WTC11 (cell line): ENCODE measurements at regions not wholly inside any gene's neighbourhood (a gene's known extent, or its start where the extent isn't known, plus 50 kb on each side); places are given as distances from the start of the nearest gene placed in this dataset.

ENCODE experiments used
- ATAC-seq: fragments of 200-7000 bp; cut with Tn5 transposase; 2 replicates; pipeline ENCODE4 v1.10.0; 2021; ENCODE audit warnings: mild to moderate bottlenecking, moderate library complexity
- CTCF ChIA-PET: fragments of 300-600 bp; sonication (Branson Sonifier 250); formaldehyde crosslinking; loops from one replicate; lab custom pipeline; 2021; ENCODE audit warnings: antibody characterized with exemption; lab: Charles Lee
- POLR2A ChIA-PET: fragments of 350-600 bp; sonication (Branson Sonifier 250); formaldehyde crosslinking; loops from one replicate; lab custom pipeline; 2021; ENCODE audit warnings: antibody characterized with exemption; lab: Charles Lee
- DNase-seq: peaks from one replicate; pipeline ENCODE4 v3.0.0; 2021; ENCODE audit warnings: low spot score
- H3K27ac Mint-ChIP-seq: 2 replicates; pipeline ENCODE4 v1.8.0; 2021; ENCODE audit warnings: mixed read lengths
- H3K27me3 Mint-ChIP-seq: 2 replicates; pipeline ENCODE4 v1.8.0; 2021; ENCODE audit warnings: low read depth, mild to moderate bottlenecking, moderate library complexity, mixed read lengths
- H3K36me3 Mint-ChIP-seq: 2 replicates; pipeline ENCODE4 v1.8.0; 2021; ENCODE audit warnings: mixed read lengths
- H3K4me1 Mint-ChIP-seq: 2 replicates; pipeline ENCODE4 v1.8.0; 2022; ENCODE audit warnings: mixed read lengths
- H3K4me3 Mint-ChIP-seq: 2 replicates; pipeline ENCODE4 v1.8.0; 2021; ENCODE audit warnings: mild to moderate bottlenecking, moderate library complexity, mixed read lengths
- H3K9me3 Mint-ChIP-seq: 2 replicates; pipeline ENCODE4 v1.8.0; 2021; ENCODE audit warnings: mixed read lengths
- ARID4B ChIP-seq: sonication (generic); formaldehyde crosslinking; IDR thresholded peaks from 2 replicates; pipeline ENCODE4 v1.8.0; 2023; ENCODE audit warnings: missing genetic modification reagents, mild to moderate bottlenecking, borderline replicate concordance
- ATF3 ChIP-seq: sonication (generic); formaldehyde crosslinking; conservative IDR thresholded peaks from 2 replicates; pipeline ENCODE4 v1.8.1; 2022; ENCODE audit warnings: mild to moderate bottlenecking, missing genetic modification reagents
- ATF6 ChIP-seq: sonication (generic); formaldehyde crosslinking; IDR thresholded peaks from 2 replicates; pipeline ENCODE4 v1.8.1; 2023; ENCODE audit warnings: mild to moderate bottlenecking, missing genetic modification reagents
- CDX4 ChIP-seq: fragments of 250-450 bp; sonication (Bioruptor Pico); IDR thresholded peaks from 2 replicates; pipeline ENCODE4 v1.9.0; 2021; ENCODE audit warnings: moderate library complexity, mild to moderate bottlenecking, inconsistent platforms, borderline replicate concordance
- ERG ChIP-seq: fragments of 250-450 bp; sonication (Bioruptor Pico); IDR thresholded peaks from 2 replicates; pipeline ENCODE4 v1.8.0; 2021; ENCODE audit warnings: mild to moderate bottlenecking
- ESRRA ChIP-seq: sonication (generic); formaldehyde crosslinking; IDR thresholded peaks from 2 replicates; pipeline ENCODE4 v1.8.1; 2022; ENCODE audit warnings: mild to moderate bottlenecking, missing genetic modification reagents, borderline replicate concordance
- FOXK1 ChIP-seq: sonication (generic); formaldehyde crosslinking; IDR thresholded peaks from 2 replicates; pipeline ENCODE4 v1.8.0; 2022; ENCODE audit warnings: mild to moderate bottlenecking, moderate library complexity, missing genetic modification reagents
- IRF2 ChIP-seq: sonication (generic); formaldehyde crosslinking; IDR thresholded peaks from 2 replicates; pipeline ENCODE4 v1.8.0; 2022; ENCODE audit warnings: low read depth, missing genetic modification reagents, borderline replicate concordance
- MAX ChIP-seq: sonication (generic); formaldehyde crosslinking; IDR thresholded peaks from 2 replicates; pipeline ENCODE4 v1.8.0; 2022; ENCODE audit warnings: mild to moderate bottlenecking, missing genetic modification reagents
- NR1H2 ChIP-seq: sonication (generic); formaldehyde crosslinking; IDR thresholded peaks from 2 replicates; pipeline ENCODE4 v1.9.0; 2021; ENCODE audit warnings: mild to moderate bottlenecking, moderate library complexity, missing genetic modification reagents
- OVOL2 ChIP-seq: fragments of 250-450 bp; sonication (Bioruptor Pico); IDR thresholded peaks from 2 replicates; pipeline ENCODE4 v1.9.0; 2021; ENCODE audit warnings: mild to moderate bottlenecking, borderline replicate concordance
- PREB ChIP-seq: sonication (generic); formaldehyde crosslinking; IDR thresholded peaks from 2 replicates; pipeline ENCODE4 v1.8.1; 2022; ENCODE audit warnings: mild to moderate bottlenecking, missing genetic modification reagents, moderate library complexity, borderline replicate concordance
- SMAD4 ChIP-seq: sonication (generic); formaldehyde crosslinking; IDR thresholded peaks from 2 replicates; pipeline ENCODE4 v1.8.0; 2022; ENCODE audit warnings: mild to moderate bottlenecking, missing genetic modification reagents
- SP1 ChIP-seq: sonication (generic); formaldehyde crosslinking; conservative IDR thresholded peaks from 2 replicates; pipeline ENCODE4 v1.8.1; 2022; ENCODE audit warnings: missing genetic modification reagents
- TEAD1 ChIP-seq: sonication (generic); formaldehyde crosslinking; IDR thresholded peaks from 2 replicates; pipeline ENCODE4 v1.8.0; 2022; ENCODE audit warnings: mild to moderate bottlenecking, missing genetic modification reagents
- TEAD4 ChIP-seq: sonication (generic); formaldehyde crosslinking; IDR thresholded peaks from 2 replicates; pipeline ENCODE4 v1.8.0; 2022; ENCODE audit warnings: mild to moderate bottlenecking, missing genetic modification reagents
- ZNF138 ChIP-seq: sonication (generic); formaldehyde crosslinking; conservative IDR thresholded peaks from 2 replicates; pipeline ENCODE4 v1.8.1; 2022; ENCODE audit warnings: mild to moderate bottlenecking, moderate library complexity, missing genetic modification reagents
- ZNF317 ChIP-seq: sonication (generic); formaldehyde crosslinking; IDR thresholded peaks from 2 replicates; pipeline ENCODE4 v1.8.1; 2023; ENCODE audit warnings: low read depth, mild to moderate bottlenecking, moderate library complexity, missing genetic modification reagents, borderline replicate concordance
- ZNF423 ChIP-seq: fragments of 250-450 bp; sonication (Bioruptor Pico); IDR thresholded peaks from 2 replicates; pipeline ENCODE4 v2.1.2; 2022; ENCODE audit warnings: mild to moderate bottlenecking, moderate library complexity
- ZNF671 ChIP-seq: fragments of 250-450 bp; sonication (Bioruptor Pico); IDR thresholded peaks from 2 replicates; pipeline ENCODE4 v1.8.0; 2021; ENCODE audit warnings: mild to moderate bottlenecking

GRCh38 chr5:32865475-32865874 is 154.4 kb downstream of the NPR3 start:
- Mint-ChIP-seq H3K27ac (no peak overlapping the region), H3K4me3 (no peak overlapping the region), H3K36me3 (no peaks in the 10 kb centered on the region), H3K27me3 (no peaks in the 10 kb centered on the region), H3K4me1 (peaks cover 6% of the 10 kb centered on the region), H3K9me3 (peaks cover 15% of the 10 kb centered on the region)
- ATAC-seq (no peak), DNase-seq (no peak)
- ChIA-PET CTCF (no interaction called here), POLR2A (no interaction called here)
- TF ChIP-seq ATF3 (CRISPR knock-in tag) (no peak), SMAD4 (no peak), FOXK1 (CRISPR knock-in tag) (no peak)
- TF ChIP-seq, all 79 proteins: peak for 0

GRCh38 chr5:32866138-32866537 is 155.0 kb downstream of the NPR3 start:
- CTCF ChIA-PET: no interaction called here
- Mint-ChIP-seq H3K27ac (no peak overlapping the region), H3K36me3 (no peaks in the 10 kb centered on the region), H3K9me3 (peaks cover 13% of the 10 kb centered on the region), H3K4me1 (peaks cover 11% of the 10 kb centered on the region), H3K27me3 (no peaks in the 10 kb centered on the region), H3K4me3 (no peak overlapping the region)
- POLR2A ChIA-PET: no interaction called here
- no peak for TF ChIP-seq TEAD1 (CRISPR knock-in tag)
- no peak for DNase-seq
- no peak for ATAC-seq

GRCh38 chr5:32869216-32869615 is 158.1 kb downstream of the NPR3 start:
- ChIA-PET POLR2A (no interaction called here), CTCF (no interaction called here)
- Mint-ChIP-seq H3K27ac (no peak overlapping the region), H3K4me1 (peaks cover 12% of the 10 kb centered on the region), H3K9me3 (peaks cover 35% of the 10 kb centered on the region), H3K4me3 (no peak overlapping the region), H3K27me3 (no peaks in the 10 kb centered on the region; the same call in 1 of the 2 replicates), H3K36me3 (peaks cover 12% of the 10 kb centered on the region)
- DNase-seq: no peak
- TF ChIP-seq ERG (CRISPR knock-in tag) (no peak), NR1H2 (CRISPR knock-in tag) (no peak)
- no peak for ATAC-seq

GRCh38 chr5:32876791-32877190 is 165.7 kb downstream of the NPR3 start:
- CTCF ChIA-PET: no interaction called here
- peaks cover 28% of the 10 kb centered on the region for H3K36me3 Mint-ChIP-seq
- DNase-seq (no peak), ATAC-seq (no peak)
- no peak overlapping the region for H3K27ac Mint-ChIP-seq
- no peak overlapping the region for H3K4me3 Mint-ChIP-seq
- peaks cover 44% of the 10 kb centered on the region for H3K9me3 Mint-ChIP-seq
- no peaks in the 10 kb centered on the region; the same call in 1 of the 2 replicates for H3K27me3 Mint-ChIP-seq
- H3K4me1 Mint-ChIP-seq: no peaks in the 10 kb centered on the region
- TF ChIP-seq IRF2 (CRISPR knock-in tag): no peak
- TF ChIP-seq ZNF671: no peak
- no peak for TF ChIP-seq ZNF138
- TF ChIP-seq ZNF317 (CRISPR knock-in tag): no peak
- no peak for TF ChIP-seq ZNF423 (CRISPR knock-in tag)
- no peak for TF ChIP-seq PREB (CRISPR knock-in tag)
- TF ChIP-seq CDX4 (CRISPR knock-in tag): no peak
- TF ChIP-seq ESRRA: no peak
- TF ChIP-seq NR1H2 (CRISPR knock-in tag): no peak
- no peak for TF ChIP-seq ATF6 (CRISPR knock-in tag)
- TF ChIP-seq MAX (CRISPR knock-in tag): no peak
- TF ChIP-seq TEAD4 (CRISPR knock-in tag): no peak
- no peak for TF ChIP-seq ARID4B (CRISPR knock-in tag)
- TF ChIP-seq OVOL2 (CRISPR knock-in tag): no peak
- no peak for TF ChIP-seq SP1 (CRISPR knock-in tag)
- POLR2A ChIA-PET: no interaction called here
